ENCODE measurements at regions not wholly inside any gene's neighbourhood (a gene's known extent, or its start where the extent isn't known, plus 50 kb on each side); places are given as distances from the start of the nearest gene placed in this dataset.

GRCh38 chr4:111707491-111707890 lies 437.8 kb upstream of the FAM241A start (continued):
- TF ChIP-seq, protein P1, sequence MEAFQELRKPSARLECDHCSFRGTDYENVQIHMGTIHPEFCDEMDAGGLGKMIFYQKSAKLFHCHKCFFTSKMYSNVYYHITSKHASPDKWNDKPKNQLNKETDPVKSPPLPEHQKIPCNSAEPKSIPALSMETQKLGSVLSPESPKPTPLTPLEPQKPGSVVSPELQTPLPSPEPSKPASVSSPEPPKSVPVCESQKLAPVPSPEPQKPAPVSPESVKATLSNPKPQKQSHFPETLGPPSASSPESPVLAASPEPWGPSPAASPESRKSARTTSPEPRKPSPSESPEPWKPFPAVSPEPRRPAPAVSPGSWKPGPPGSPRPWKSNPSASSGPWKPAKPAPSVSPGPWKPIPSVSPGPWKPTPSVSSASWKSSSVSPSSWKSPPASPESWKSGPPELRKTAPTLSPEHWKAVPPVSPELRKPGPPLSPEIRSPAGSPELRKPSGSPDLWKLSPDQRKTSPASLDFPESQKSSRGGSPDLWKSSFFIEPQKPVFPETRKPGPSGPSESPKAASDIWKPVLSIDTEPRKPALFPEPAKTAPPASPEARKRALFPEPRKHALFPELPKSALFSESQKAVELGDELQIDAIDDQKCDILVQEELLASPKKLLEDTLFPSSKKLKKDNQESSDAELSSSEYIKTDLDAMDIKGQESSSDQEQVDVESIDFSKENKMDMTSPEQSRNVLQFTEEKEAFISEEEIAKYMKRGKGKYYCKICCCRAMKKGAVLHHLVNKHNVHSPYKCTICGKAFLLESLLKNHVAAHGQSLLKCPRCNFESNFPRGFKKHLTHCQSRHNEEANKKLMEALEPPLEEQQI (IDR thresholded peaks at IDR 0.05) = no peak
- TF ChIP-seq KDM5B (IDR thresholded peaks at IDR 0.05; ENCODE audit: insufficient replicate concordance, low read depth, low read length) = no peak

GRCh38 chr4:111712093-111712677 lies 433.1 kb upstream of the FAM241A start:
- Histone ChIP-seq H4K20me1 (replicated peaks; ENCODE audit: control insufficient read depth, insufficient read depth, low read length) (no peaks in the 10 kb centered on the region), H3K9me3 (replicated peaks; ENCODE audit: control insufficient read depth, insufficient read depth, low read depth, low read length) (0 out of 2 replicates have a peak, but pooled peaks cover 2% of the 10 kb centered on the region), H3K79me2 (ENCODE audit: control insufficient read depth, insufficient read depth, low read length) (no peaks in the 10 kb centered on the region), H3K4me3 (no peak overlapping the region), H3K4me2 (ENCODE audit: insufficient read depth, low read length) (no peak overlapping the region), H3K27me3 (ENCODE audit: control insufficient read depth in 2 of 2, insufficient read depth in 2 of 2, low read length in 2 of 2) (no peaks in the 10 kb centered on the region), H2AFZ (ENCODE audit: low read depth, low read length) (no peak overlapping the region), H3K4me1 (replicated peaks in 1 of 2; ENCODE audit: control insufficient read depth in 2 of 2, insufficient read depth in 2 of 2, low read length in 2 of 2) (no peaks in the 10 kb centered on the region), H3K9ac (ENCODE audit: insufficient read depth in 1 of 2, low read depth in 2 of 2, low read length in 2 of 2) (no peak overlapping the region), H3K27ac (ENCODE audit: extremely low read depth, low read depth, low read length) (no peak overlapping the region), H3K9me1 (ENCODE audit: control insufficient read depth, insufficient read depth, low read length) (no peaks in the 10 kb centered on the region), H3K36me3 (ENCODE audit: control insufficient read depth, insufficient read depth, low read length) (no peaks in the 10 kb centered on the region)
- no peak for FAIRE-seq
- 0% methylated on average over 3 of the region's 3 CpGs for WGBS (ENCODE audit: insufficient coverage, low coverage, missing lambda C conversion rate)
- no peak for DNase-seq (ENCODE audit: extremely low read depth in 1 of 4, low spot score in 3 of 4)
- BruUV-seq (replicated peaks) = no TSS peak
- CTCF ChIA-PET (ENCODE audit: low intra/inter-chr PET ratio) = no interaction called here
- intact Hi-C loops (cut with micrococcal nuclease) = no loop called here
- TF ChIP-seq ZNF77 (CRISPR knock-in tag; IDR thresholded peaks at IDR 0.05) = no peak
- TF ChIP-seq MEIS2 (IDR thresholded peaks at IDR 0.05; ENCODE audit: partially characterized antibody) = no peak
- TF ChIP-seq CBX3 (IDR thresholded peaks at IDR 0.05; ENCODE audit: borderline replicate concordance in 1 of 2, low read length in 2 of 2) = no peak
- no peak for TF ChIP-seq ZNF507 (tag; conservative IDR thresholded peaks at IDR 0.05)
- TF ChIP-seq THAP7 (CRISPR knock-in tag; IDR thresholded peaks at IDR 0.05) = no peak
- TF ChIP-seq MTF1 (CRISPR knock-in tag; IDR thresholded peaks at IDR 0.05; ENCODE audit: borderline replicate concordance) = no peak
- TF ChIP-seq POLR2H (tag; IDR thresholded peaks at IDR 0.05; ENCODE audit: low read depth) = no peak
- no peak for TF ChIP-seq CBX1 (IDR thresholded peaks at IDR 0.05; ENCODE audit: low read depth)
- TF ChIP-seq ZNF384 (IDR thresholded peaks at IDR 0.05; ENCODE audit: low read depth, low read length) = no peak
- ATAC-seq = no peak
- in situ Hi-C loops (cut with MboI) = no loop called here
- POLR2A ChIA-PET = no interaction called here
